22Rv1 (cell line): ENCODE measurements at regions not wholly inside any gene's neighbourhood (a gene's known extent, or its start where the extent isn't known, plus 50 kb on each side); places are given as distances from the start of the nearest gene placed in this dataset.

Source experiments
- H3K27ac ChIP-seq: fragments of 450-650 bp; 2 replicates; pipeline ENCODE4 v1.5.1; 2017
- CTCF ChIP-seq: fragments of 450-650 bp; IDR thresholded peaks from 2 replicates; pipeline ENCODE4 v1.5.1; 2017; ENCODE audit warnings: mild to moderate bottlenecking
- ZFX ChIP-seq: fragments of 450-650 bp; IDR thresholded peaks from 2 replicates; pipeline ENCODE4 v1.6.1; 2017; ENCODE audit warnings: antibody characterized with exemption, borderline replicate concordance

DNA sequence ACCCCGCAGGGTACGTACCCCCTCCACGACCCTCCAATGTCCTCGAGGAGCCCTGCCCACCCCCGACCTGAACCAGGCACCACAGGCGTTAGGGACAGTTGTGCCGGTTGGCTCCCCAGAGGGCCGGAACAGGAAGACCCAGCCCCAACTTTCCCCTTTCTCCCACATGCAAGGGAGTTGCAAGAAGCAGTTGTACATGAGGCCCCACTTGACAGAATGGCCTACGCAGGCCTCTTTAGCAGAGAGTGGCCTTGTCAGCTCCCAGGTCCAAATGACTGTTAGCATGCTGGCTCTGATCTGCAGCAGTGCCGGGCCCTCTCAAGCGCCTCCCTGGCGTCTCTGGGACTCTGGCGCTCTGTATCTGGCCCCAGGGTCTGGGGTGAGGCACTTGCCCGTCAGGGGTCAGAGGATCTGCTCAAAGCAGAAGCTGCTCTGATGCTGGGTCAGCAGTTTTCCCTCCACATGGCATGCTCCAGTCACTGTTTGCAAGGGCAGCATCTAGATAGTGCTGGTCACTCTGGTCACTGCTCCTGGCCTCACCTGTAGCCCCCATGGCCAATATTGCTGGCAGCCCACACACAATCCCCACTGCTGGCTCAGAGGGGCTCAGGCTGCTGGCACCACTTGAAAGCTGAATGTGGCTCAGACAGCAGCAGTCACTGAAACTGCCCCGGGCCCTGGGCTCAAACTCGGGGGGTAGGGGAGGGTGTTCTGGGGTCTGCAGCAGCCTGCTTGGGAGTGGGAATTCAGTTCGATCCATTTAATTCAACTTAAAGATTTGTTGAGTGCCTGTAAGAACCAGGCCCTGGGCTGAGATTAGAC lies 254.5 kb downstream of the FAM43A start:
- TF ChIP-seq CTCF (no peak), ZFX (no peak)
- H3K27ac ChIP-seq: no peak overlapping the region

- TF ChIP-seq CTCF: no peak
- TF ChIP-seq ZFX: no peak
- H3K27ac ChIP-seq: no peak overlapping the region
Observed at GRCh38 chr3:194941360-194941955, 255.8 kb downstream of the FAM43A start.

DNA sequence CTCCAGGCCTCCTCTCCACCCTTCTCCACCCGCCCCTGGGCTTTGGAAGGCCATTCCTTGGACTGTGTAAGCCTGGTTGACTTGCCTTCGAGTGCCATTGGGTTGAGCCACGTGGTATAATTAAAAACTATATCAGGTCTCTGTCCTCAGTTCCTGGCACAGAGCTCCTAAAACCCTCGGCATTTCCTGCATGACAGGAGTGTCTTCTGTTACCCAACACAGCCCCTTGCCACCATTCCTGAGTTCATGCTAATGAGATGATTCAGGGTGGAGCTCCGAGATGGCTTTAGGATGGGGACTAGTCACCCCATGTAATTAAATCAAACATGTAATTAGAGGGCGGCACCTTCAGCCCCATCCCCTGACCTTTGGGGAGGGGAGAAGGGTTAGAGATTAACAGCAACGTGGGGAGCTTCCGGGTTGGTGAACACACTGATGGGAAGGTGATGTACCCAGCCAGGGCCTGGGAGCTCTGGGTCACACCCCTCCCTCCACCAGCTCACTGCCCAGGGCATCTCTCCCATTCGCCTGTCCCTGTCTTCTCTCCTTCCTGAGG lies 256.4 kb downstream of the FAM43A start:
- TF ChIP-seq ZFX (no peak), CTCF (no peak)
- H3K27ac ChIP-seq: no peak overlapping the region

GRCh38 chr3:194944526-194944925 lies 258.8 kb downstream of the FAM43A start:
- H3K27ac ChIP-seq: no peak overlapping the region
- no peak for TF ChIP-seq ZFX
- no peak for TF ChIP-seq CTCF

- H3K27ac ChIP-seq: no peak overlapping the region
- TF ChIP-seq ZFX (no peak), CTCF (no peak)
Observed at GRCh38 chr3:194945508-194945907, 259.8 kb downstream of the FAM43A start.

- no peak overlapping the region for H3K27ac ChIP-seq
- TF ChIP-seq ZFX (no peak), CTCF (no peak)
Observed at GRCh38 chr3:194946091-194946490, 260.4 kb downstream of the FAM43A start.

GRCh38 chr3:194949592-194949991 lies 263.9 kb downstream of the FAM43A start:
- no peak overlapping the region for H3K27ac ChIP-seq
- TF ChIP-seq CTCF (no peak), ZFX (no peak)
